CD4-positive, alpha-beta T cell (primary cell): ENCODE measurements at regions not wholly inside any gene's neighbourhood (a gene's known extent, or its start where the extent isn't known, plus 50 kb on each side); places are given as distances from the start of the nearest gene placed in this dataset.

ENCODE experiments used
- ATAC-seq: fragments of 200-7000 bp; cut with Tn5 transposase; one replicate; pipeline ENCODE4 v1.10.0; 2022; ENCODE audit warnings: mild to moderate bottlenecking; ENCODE audit not compliant: poor library complexity
- CTCF ChIA-PET: fragments of 350-600 bp; sonication (Branson Sonifier 250); formaldehyde crosslinking; loops from one replicate; lab custom pipeline; 2021; ENCODE audit warnings: antibody characterized with exemption, inconsistent platforms; lab: Charles Lee
- POLR2A ChIA-PET: fragments of 350-600 bp; sonication (Branson Sonifier 250); formaldehyde crosslinking; loops from one replicate; lab custom pipeline; 2021; ENCODE audit warnings: antibody characterized with exemption, inconsistent platforms; lab: Charles Lee
- DNase-seq, 14 experiments: peaks; one replicate each; pipeline ENCODE4 v3.0.0-alpha.2; 2013 to 2020; ENCODE audit warnings: mixed read lengths in 2 of 14
- H3K27ac ChIP-seq, 2 donors: one replicate each; pipeline versions ENCODE4 v1.5.1 to v1.7.0; 2013; ENCODE audit warnings: low read length in 2 of 2, low read depth in 1 of 2, mild to moderate bottlenecking in 1 of 2
- H3K27me3 ChIP-seq, 2 experiments: 1 replicate in 1 of 2; 2 replicates in 1 of 2; pipeline versions ENCODE4 v1.6.1 to v1.7.0; 2013; ENCODE audit warnings: low read length in 2 of 2, control low read depth in 1 of 2, mild to moderate bottlenecking in 1 of 2, moderate library complexity in 1 of 2; ENCODE audit not compliant: insufficient read depth in 2 of 2, control insufficient read depth in 1 of 2
- H3K36me3 ChIP-seq: one replicate; pipeline ENCODE4 v1.6.1; 2013; ENCODE audit warnings: low read length, control low read depth; ENCODE audit not compliant: insufficient read depth
- H3K4me1 ChIP-seq: one replicate; pipeline ENCODE4 v1.6.1; 2013; ENCODE audit warnings: low read length, control low read depth; ENCODE audit not compliant: insufficient read depth
- H3K4me3 ChIP-seq: one replicate; pipeline ENCODE4 v1.5.1; 2013; ENCODE audit warnings: mild to moderate bottlenecking, low read length, moderate library complexity
- H3K9me3 ChIP-seq, 2 experiments: 1 replicate in 1 of 2; 2 replicates in 1 of 2; pipeline versions ENCODE4 v1.6.1 to v1.7.0; 2013; ENCODE audit warnings: low read length in 2 of 2, mild to moderate bottlenecking in 2 of 2, control low read depth in 1 of 2, moderate library complexity in 1 of 2; ENCODE audit not compliant: control insufficient read depth in 1 of 2, insufficient read depth in 1 of 2
- H3K27ac Mint-ChIP-seq: one replicate; pipeline ENCODE4 v1.8.0; 2020; ENCODE audit warnings: mixed read lengths
- H3K27me3 Mint-ChIP-seq: one replicate; pipeline ENCODE4 v1.8.0; 2021; ENCODE audit warnings: mixed read lengths
- H3K36me3 Mint-ChIP-seq: one replicate; pipeline ENCODE4 v1.8.0; 2021; ENCODE audit warnings: low read depth, mixed read lengths
- H3K4me1 Mint-ChIP-seq: one replicate; pipeline ENCODE4 v1.8.0; 2021; ENCODE audit warnings: low read depth, mixed read lengths
- H3K4me3 Mint-ChIP-seq: one replicate; pipeline ENCODE4 v1.8.0; 2020; ENCODE audit warnings: mild to moderate bottlenecking, mixed read lengths
- H3K9me3 Mint-ChIP-seq: one replicate; pipeline ENCODE4 v1.8.0; 2020; ENCODE audit warnings: mixed read lengths
- intact Hi-C, 2 experiments: fragments of 100-400 bp; cut with DNase I in 1 of 2; cut with micrococcal nuclease in 1 of 2; formaldehyde crosslinking; loops; one replicate each; pipeline versions ENCODE4 v1.15.1 to v1.9.0; 2023 to 2025; cut with DNase I, micrococcal nuclease
- TF ChIP-seq, protein P1 (sequence below): fragments of 200-600 bp; IDR thresholded peaks from one replicate; pipeline ENCODE4 v1.8.0; 2022; ENCODE audit warnings: antibody characterized with exemption, mild to moderate bottlenecking

DNA sequence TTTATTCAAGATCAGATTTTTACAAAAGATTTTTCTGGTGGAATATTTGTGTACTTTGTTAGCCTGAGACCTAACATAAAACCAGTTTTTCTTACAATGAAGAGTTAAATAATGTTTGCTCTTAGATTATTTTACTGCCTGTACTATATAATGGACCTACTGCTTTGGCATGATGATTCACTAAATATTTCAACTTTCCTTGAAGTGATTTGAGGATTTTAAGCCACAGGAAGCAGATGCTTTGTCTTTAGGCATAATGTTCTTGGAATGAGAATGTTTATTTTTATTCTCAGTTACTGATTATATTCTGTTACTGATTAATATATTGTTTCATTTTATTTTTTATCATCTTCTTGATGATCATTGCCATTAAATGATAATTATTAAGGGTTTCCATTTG lies 175.3 kb upstream of the LRP1B start:
- no peak overlapping the region for H3K4me3 ChIP-seq
- intact Hi-C loops, result no loop called here

DNA sequence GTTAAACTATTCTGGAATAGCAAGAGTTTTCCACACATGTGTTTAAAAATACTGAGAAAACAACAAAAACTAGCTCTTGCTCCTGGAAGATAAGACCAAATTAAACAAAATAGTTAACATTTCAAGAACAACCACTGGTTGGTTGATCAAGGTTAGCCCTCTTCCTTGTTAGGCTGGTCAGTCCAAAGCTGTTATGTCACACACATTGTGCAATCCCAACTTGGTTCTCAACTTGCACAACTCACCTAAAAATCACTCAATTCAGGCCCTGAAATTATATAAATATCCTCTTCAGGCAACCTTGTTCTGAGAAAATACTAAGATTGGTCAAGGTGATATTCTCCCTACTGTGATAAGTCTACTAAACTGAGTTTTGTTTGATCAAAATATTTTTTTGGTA lies 169.7 kb upstream of the LRP1B start:
- H3K36me3 ChIP-seq, result no peaks in the 10 kb centered on the region
- no peaks in the 10 kb centered on the region for H3K9me3 ChIP-seq
- intact Hi-C loops, result no loop called here
- peaks cover 10% of the 10 kb centered on the region for H3K9me3 Mint-ChIP-seq
- no peaks in the 10 kb centered on the region for H3K4me1 Mint-ChIP-seq
- no peaks in the 10 kb centered on the region for H3K36me3 Mint-ChIP-seq
- no peak overlapping the region for H3K4me3 ChIP-seq
- no peak overlapping the region for H3K4me3 Mint-ChIP-seq
- H3K27ac ChIP-seq, result no peak overlapping the region
- CTCF ChIA-PET, result no interaction called here
- POLR2A ChIA-PET, result no interaction called here
- H3K27ac Mint-ChIP-seq, result no peak overlapping the region
- no peaks in the 10 kb centered on the region for H3K27me3 ChIP-seq
- H3K4me1 ChIP-seq, result no peaks in the 10 kb centered on the region
- no peak for DNase-seq
- ATAC-seq, result no peak
- no peaks in the 10 kb centered on the region for H3K27me3 Mint-ChIP-seq
- TF ChIP-seq, protein P1, sequence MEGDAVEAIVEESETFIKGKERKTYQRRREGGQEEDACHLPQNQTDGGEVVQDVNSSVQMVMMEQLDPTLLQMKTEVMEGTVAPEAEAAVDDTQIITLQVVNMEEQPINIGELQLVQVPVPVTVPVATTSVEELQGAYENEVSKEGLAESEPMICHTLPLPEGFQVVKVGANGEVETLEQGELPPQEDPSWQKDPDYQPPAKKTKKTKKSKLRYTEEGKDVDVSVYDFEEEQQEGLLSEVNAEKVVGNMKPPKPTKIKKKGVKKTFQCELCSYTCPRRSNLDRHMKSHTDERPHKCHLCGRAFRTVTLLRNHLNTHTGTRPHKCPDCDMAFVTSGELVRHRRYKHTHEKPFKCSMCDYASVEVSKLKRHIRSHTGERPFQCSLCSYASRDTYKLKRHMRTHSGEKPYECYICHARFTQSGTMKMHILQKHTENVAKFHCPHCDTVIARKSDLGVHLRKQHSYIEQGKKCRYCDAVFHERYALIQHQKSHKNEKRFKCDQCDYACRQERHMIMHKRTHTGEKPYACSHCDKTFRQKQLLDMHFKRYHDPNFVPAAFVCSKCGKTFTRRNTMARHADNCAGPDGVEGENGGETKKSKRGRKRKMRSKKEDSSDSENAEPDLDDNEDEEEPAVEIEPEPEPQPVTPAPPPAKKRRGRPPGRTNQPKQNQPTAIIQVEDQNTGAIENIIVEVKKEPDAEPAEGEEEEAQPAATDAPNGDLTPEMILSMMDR, result no peak

More for the DNA sequence above, 175.3 kb upstream of the LRP1B start:
- TF ChIP-seq, protein P1, result no peak
- no peaks in the 10 kb centered on the region for H3K27me3 ChIP-seq
- ChIA-PET CTCF (no interaction called here), POLR2A (no interaction called here)
- no peaks in the 10 kb centered on the region for H3K36me3 ChIP-seq
- Mint-ChIP-seq H3K36me3 (no peaks in the 10 kb centered on the region), H3K4me1 (no peaks in the 10 kb centered on the region), H3K9me3 (peaks cover 8% of the 10 kb centered on the region), H3K27ac (no peak overlapping the region), H3K27me3 (no peaks in the 10 kb centered on the region), H3K4me3 (no peak overlapping the region)
- no peak for ATAC-seq
- no peaks in the 10 kb centered on the region for H3K9me3 ChIP-seq
- H3K27ac ChIP-seq, result no peak overlapping the region
- DNase-seq, result no peak
- no peaks in the 10 kb centered on the region for H3K4me1 ChIP-seq

DNA sequence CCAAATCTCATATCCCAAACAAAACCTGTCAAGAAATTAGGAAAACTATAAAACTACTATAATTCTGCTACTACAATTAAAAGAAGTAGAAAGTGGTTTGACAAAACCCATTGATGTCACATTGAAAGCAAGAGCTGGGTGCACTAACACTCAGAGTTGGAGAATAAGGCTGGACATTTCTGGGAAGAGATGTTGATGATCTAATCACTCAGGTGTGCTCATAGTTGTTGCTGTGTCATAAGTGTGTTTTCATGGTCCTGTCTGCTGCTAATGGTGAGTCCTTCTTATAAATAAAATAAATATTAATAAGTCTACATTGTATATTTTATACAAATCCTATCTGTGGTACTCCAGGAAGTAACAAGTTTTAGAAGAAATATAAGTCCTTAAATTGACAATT lies 168.2 kb upstream of the LRP1B start:
- TF ChIP-seq, protein P1, result no peak
- no peaks in the 10 kb centered on the region for H3K4me1 Mint-ChIP-seq
- H3K27ac Mint-ChIP-seq, result no peak overlapping the region
- H3K36me3 Mint-ChIP-seq, result no peaks in the 10 kb centered on the region
- Histone ChIP-seq H3K27ac (no peak overlapping the region), H3K36me3 (no peaks in the 10 kb centered on the region), H3K4me3 (no peak overlapping the region), H3K9me3 (no peaks in the 10 kb centered on the region), H3K27me3 (no peaks in the 10 kb centered on the region), H3K4me1 (no peaks in the 10 kb centered on the region)
- ChIA-PET CTCF (no interaction called here), POLR2A (no interaction called here)
- peaks cover 8% of the 10 kb centered on the region for H3K9me3 Mint-ChIP-seq
- intact Hi-C loops, result no loop called here
- H3K4me3 Mint-ChIP-seq, result no peak overlapping the region
- ATAC-seq (no peak), DNase-seq (no peak)
- no peaks in the 10 kb centered on the region for H3K27me3 Mint-ChIP-seq
